ENCODE measurements at regions not wholly inside any gene's neighbourhood (a gene's known extent, or its start where the extent isn't known, plus 50 kb on each side); places are given as distances from the start of the nearest gene placed in this dataset.

- H3K9me3 ChIP-seq (ENCODE audit: low read length), result no peaks in the 10 kb centered on the region
These were observed 385.8 kb downstream of the GALR1 start for GRCh38 chr18:77635451-77635850.

More at GRCh38 chr18:77635451-77635850, 385.8 kb downstream of the GALR1 start:
- H3K4me3 ChIP-seq (replicated peaks in 1 of 3; ENCODE audit: insufficient read depth in 1 of 3, low read depth in 2 of 3, low read length in 3 of 3), result no peak overlapping the region
- no peaks in the 10 kb centered on the region for H3K79me2 ChIP-seq (ENCODE audit: insufficient read depth, low read length)
- ChIA-PET POLR2A (no interaction called here), CTCF (ENCODE audit: low intra/inter-chr PET ratio, low total read pairs) (no interaction called here)
- H3K27ac ChIP-seq (ENCODE audit: extremely low read length, insufficient read depth, low read length), result no peak overlapping the region
- 18% methylated on average over 9 of the region's 9 CpGs for WGBS (ENCODE audit: low lambda C conversion rate)
- H3K27me3 ChIP-seq (ENCODE audit: control insufficient read depth in 1 of 2, insufficient read depth in 2 of 2, low read length in 2 of 2), result peaks cover 0 to 12% of the 10 kb centered on the region in 2 experiments; a peak in 1 of 5 replicates
- no peak overlapping the region for H3K9ac ChIP-seq (ENCODE audit: insufficient read depth, low read depth, low read length)
- no TSS peak for BruUV-seq (replicated peaks)
- in situ Hi-C loops (cut with HindIII; ENCODE audit: extremely low pct_ligation_motif_present, low pct_unique_long_range_greater_than_20kb) (no loop called here), intact Hi-C loops (cut with micrococcal nuclease; ENCODE audit: unreplicated experiment) (no loop called here)
- H4K20me1 ChIP-seq (ENCODE audit: insufficient read depth, low read length), result no peaks in the 10 kb centered on the region
- ATAC-seq (no peak), DNase-seq (ENCODE audit: low spot score) (no peak), FAIRE-seq (no peak)
- no peak for TF ChIP-seq ZNF235 (CRISPR knock-in tag; IDR thresholded peaks at IDR 0.05; ENCODE audit: borderline replicate concordance)
- TF ChIP-seq HIVEP1 (CRISPR knock-in tag; IDR thresholded peaks at IDR 0.05), result no peak
- TF ChIP-seq SYNCRIP (IDR thresholded peaks at IDR 0.05; ENCODE audit: insufficient read depth, low read depth, low read length), result no peak
- no peak for TF ChIP-seq ZNF569 (CRISPR knock-in tag; IDR thresholded peaks at IDR 0.05; ENCODE audit: borderline replicate concordance)
- TF ChIP-seq ZMYM4 (CRISPR knock-in tag; IDR thresholded peaks at IDR 0.05), result no peak
- TF ChIP-seq ZFP37 (CRISPR knock-in tag; IDR thresholded peaks at IDR 0.05; ENCODE audit: borderline replicate concordance), result no peak
- TF ChIP-seq CENPT (CRISPR knock-in tag; IDR thresholded peaks at IDR 0.05; ENCODE audit: low read depth), result no peak
- TF ChIP-seq ZNF639 (CRISPR knock-in tag; conservative IDR thresholded peaks at IDR 0.05), result no peak
- TF ChIP-seq ZNF672 (CRISPR knock-in tag; IDR thresholded peaks at IDR 0.05), result no peak
- no peak for TF ChIP-seq RFX5 (IDR thresholded peaks at IDR 0.05; ENCODE audit: low read depth, low read length)
- no peak for TF ChIP-seq FOXP1 (IDR thresholded peaks at IDR 0.05)
- no peak for TF ChIP-seq FOXP1 (CRISPR knock-in tag; IDR thresholded peaks at IDR 0.05)
- TF ChIP-seq RBM22 (optimal IDR thresholded peaks at IDR 0.05; ENCODE audit: low read length), result no peak
- TF ChIP-seq ZNF275 (CRISPR knock-in tag; IDR thresholded peaks at IDR 0.05; ENCODE audit: borderline replicate concordance), result no peak
- TF ChIP-seq PCBP2 (optimal IDR thresholded peaks at IDR 0.05; ENCODE audit: low read depth, low read length, poor library complexity, severe bottlenecking), result no peak
- TF ChIP-seq MBNL3 (CRISPR knock-in tag; conservative IDR thresholded peaks at IDR 0.05), result no peak
- TF ChIP-seq PAX8 (CRISPR knock-in tag; IDR thresholded peaks at IDR 0.05; ENCODE audit: borderline replicate concordance), result no peak
- TF ChIP-seq SETDB1 (CRISPR knock-in tag; IDR thresholded peaks at IDR 0.05; ENCODE audit: borderline replicate concordance), result no peak
- TF ChIP-seq SSRP1 (CRISPR knock-in tag; IDR thresholded peaks at IDR 0.05), result no peak
- no peak for TF ChIP-seq PHF5A (CRISPR knock-in tag; IDR thresholded peaks at IDR 0.05; ENCODE audit: low read depth, unreplicated experiment)
- no peak overlapping the region for H2AFZ ChIP-seq (ENCODE audit: low read length)
- H3K4me2 ChIP-seq (ENCODE audit: low read depth, low read length), result no peak overlapping the region
- no peaks in the 10 kb centered on the region for H3K4me1 ChIP-seq (ENCODE audit: insufficient read depth, low read length)
- no peaks in the 10 kb centered on the region for H3K36me3 ChIP-seq (replicated peaks in 1 of 2; ENCODE audit: control insufficient read depth in 1 of 2, insufficient read depth in 2 of 2, low read length in 2 of 2)

Measured in HepG2 (cell line).